Activated CD8-positive, alpha-beta memory T cell treated with anti-CD3 and anti-CD28 coated beads for 24 hours (primary cell): ENCODE measurements at regions not wholly inside any gene's neighbourhood (a gene's known extent, or its start where the extent isn't known, plus 50 kb on each side); places are given as distances from the start of the nearest gene placed in this dataset.

ENCODE experiments used
- DNase-seq: peaks from one replicate; pipeline ENCODE4 v3.0.0-alpha.2; 2020

DNA sequence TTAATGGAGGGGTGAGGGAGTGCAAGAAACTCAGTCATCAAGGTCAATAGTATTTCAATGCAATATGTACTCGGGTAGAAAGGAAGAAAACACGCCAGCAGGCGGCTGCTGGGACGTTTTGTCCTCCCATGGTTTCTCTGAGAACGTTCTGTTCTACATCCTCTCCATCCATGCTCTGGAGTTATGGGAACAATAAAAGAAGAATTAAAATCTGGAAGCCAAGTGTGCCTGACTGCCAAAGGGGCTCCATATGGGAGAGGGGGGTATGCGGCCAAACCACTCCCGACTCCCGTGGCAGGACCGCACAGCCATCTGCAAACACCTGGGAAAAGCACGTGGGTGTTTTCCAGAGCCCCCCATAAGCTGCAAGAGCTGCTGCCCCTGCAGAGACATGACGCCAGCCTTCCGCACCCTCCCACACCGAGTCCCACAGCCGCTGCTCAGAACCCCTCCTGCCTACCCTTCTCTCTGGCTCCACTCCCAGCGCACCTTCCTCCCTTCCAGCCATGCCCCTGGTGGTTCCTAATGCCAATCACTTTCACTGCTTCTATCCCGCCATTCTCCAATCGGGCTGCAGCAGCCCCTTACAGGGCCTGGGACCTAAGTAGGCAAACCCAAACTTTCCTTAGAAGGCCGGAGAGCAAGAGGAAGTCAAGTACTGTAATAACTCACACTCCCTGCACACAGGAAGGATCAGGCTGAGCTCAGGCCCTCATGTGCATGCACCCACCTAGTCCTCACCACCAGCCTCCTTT, 241.6 kb downstream of the SYK start:
- peak; percentile 53 for DNase-seq

DNA sequence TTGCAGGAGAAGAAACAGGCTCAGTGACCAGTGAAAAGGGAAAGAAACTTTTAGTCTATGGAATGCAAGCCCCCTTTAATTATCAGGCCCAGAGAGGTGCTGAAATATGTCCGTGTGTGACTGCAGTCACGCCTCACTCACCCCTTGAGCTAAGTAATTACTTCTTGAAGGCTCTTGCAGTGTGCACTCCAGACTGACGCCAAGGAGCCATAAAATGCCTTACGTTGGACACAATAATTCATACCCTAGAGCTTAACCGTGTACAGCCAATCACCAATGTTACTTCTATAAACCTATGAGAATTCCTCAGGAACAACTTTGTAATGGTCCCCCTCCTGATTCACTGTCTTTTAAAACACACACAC, 242.2 kb downstream of the SYK start:
- no peak for DNase-seq

- peak; percentile 52 for DNase-seq
Measured at GRCh38 chr9:91044354-91044753, 242.7 kb downstream of the SYK start.

DNA sequence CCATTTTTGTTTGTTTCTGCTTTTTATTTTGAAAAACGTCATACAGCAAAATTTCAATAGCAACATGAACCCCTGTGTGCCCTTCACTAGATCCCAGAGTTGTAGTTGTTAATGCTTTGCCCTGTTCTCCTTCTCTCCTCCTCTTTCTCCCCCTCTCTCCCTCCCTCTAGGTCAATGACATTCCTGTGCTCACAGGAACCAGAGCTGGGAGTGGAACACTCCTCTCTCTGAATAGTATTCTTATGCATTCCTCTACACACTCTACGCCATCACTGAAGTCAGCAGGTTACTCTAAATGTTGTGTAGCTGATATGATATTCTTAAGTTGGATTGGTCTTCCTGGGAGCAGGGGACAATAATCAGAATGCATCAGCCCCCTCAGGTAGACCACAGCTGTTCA, 243.4 kb downstream of the SYK start:
- peak; percentile 44 for DNase-seq

DNA sequence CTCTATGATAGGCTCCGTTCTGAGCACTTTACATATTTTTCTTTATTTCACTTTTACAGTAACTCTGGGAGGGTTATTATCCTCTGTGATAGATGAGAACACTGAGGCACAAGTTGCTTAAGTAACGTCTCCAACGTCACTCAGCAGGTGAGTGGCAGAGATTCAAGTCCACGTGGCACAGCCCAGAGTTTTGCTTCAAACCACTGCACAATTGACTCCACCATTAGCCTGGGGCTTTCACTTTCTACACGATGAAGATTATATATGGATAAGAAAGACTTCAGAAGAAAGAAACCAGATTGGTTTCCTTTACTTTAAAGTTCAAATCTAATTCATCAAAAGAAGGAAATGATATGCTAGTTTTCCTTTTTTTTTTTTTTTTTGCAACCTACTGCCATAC, 245.9 kb downstream of the SYK start:
- DNase-seq = peak; percentile 68

- peak; percentile 64 for DNase-seq
Measured at GRCh38 chr9:91047993-91048607, 246.5 kb downstream of the SYK start.

GRCh38 chr9:91048749-91049148, 247.1 kb downstream of the SYK start:
- peak; percentile 49 for DNase-seq

GRCh38 chr9:91053824-91054223, 252.2 kb downstream of the SYK start:
- DNase-seq = no peak

- DNase-seq = no peak
Measured at GRCh38 chr9:91055845-91056244, 254.2 kb downstream of the SYK start.

DNA sequence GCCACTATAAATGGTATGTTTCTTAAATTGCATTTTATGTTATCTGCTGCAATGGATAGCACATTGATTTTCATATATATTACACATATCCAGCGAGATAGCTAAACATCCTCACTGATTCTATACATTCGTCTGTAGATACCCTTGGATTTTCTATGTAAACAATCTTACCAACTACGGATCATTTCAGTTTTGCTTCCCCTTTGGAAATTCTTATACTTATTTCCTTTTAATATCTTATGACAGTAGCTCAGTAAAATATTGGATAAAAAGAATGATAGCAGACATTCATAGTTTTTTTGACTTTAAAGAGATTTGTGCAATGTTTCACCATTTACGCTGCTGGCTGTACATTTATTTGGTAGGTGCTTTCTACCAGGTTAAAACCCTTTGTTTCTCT, 254.9 kb downstream of the SYK start:
- no peak for DNase-seq

DNA sequence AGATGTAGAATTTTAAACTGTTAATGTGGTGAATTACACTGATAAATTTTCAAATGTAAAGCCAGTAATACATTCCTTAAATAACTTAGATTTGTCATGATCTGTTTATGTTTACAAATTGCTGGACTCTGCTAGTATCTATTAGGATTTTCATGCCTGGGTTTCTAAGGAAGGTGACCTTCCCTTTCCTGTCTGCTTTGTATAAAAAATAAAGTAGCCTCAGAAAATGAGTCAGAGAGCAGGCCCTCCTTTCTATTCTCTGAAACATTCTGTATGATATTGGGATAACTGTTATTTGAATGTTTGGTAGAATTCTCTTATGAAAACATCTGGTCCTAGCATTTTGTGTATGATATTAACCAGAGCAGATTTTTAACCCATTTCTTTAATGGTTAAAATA, 255.3 kb downstream of the SYK start:
- DNase-seq = no peak

- DNase-seq = peak; percentile 49
Measured at GRCh38 chr9:91059713-91060112, 258.1 kb downstream of the SYK start.

- DNase-seq = no peak
Measured at GRCh38 chr9:91060520-91061343, 259.1 kb downstream of the SYK start.

- no peak for DNase-seq
Measured at GRCh38 chr9:91061506-91061905, 259.9 kb downstream of the SYK start.

DNA sequence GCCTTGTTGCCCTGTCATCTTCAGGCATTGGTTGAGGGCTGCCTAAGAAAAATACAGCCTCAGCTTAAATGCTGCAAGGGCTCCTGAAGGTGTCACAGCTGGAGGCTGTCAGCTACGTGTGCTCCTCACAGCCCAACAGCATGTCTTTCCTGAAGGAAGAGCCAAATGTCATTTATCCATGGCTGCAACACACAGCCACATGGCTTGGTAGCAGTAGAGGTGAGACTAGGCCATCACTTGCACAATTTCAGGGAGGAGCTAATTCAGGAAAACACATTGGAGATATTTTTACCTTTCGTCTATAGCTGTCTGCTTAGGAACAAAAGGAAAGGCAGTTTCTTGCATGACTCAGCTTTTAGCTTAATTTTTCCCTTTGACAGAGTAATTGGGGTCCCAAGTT, 260.7 kb downstream of the SYK start:
- DNase-seq = no peak

DNA sequence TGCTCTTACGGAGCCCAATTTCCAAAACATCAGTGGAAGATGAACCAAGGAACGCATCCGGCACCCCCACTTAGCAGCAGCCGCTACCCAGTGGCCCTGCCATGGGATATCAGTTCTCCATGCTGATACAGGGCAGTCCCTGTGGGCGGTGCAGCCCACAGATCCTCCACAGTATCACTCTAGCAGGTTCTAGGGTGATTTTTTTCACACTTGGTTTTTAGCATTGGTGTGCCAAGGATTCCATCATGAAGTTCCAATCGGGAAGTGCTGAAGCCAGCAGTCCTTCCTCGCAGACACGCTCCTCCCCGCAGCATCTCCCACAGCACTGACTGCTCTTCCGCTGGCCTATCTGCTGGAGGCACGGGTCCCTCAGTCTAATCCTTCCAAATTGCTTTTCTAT, 261.9 kb downstream of the SYK start:
- DNase-seq = no peak

DNA sequence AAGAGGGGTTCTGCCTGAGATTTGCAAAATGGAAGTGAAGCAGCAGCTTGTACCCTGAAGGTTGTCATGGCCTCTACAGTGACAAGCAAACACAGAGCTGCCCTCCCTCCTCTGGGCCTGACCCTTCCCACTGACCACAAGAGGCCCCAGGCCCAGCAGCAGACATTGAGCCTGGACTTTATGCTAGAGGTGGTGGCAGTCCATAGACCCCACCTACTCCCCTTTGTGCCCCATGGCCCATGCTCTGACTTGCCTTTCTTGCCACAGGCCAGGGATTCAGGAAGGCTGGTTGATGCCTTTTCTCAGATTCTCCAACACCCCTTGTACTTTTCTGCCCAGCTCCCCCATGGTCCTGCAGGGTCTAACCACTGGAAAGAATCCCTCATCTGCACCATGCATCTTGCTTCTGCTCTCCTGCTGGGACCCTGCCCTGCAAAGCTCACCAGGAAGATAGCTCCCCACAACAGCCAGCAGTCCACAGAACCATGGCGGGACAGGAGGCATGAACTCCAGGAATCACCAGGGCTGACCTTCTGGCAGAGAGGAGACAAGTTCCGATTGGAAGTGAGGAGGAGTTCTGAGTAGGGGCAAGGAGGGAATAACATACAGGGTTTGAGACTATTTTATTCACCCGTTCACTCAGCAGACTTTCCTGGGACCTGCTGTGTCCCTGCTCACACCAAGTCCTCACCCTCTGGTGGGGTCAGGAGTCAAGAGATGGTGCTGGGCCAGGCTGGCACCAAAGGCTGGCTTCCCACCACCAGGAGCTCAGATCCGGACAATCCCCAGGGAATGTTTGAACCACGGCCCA, 263.8 kb downstream of the SYK start:
- peak; percentile 56 for DNase-seq

DNA sequence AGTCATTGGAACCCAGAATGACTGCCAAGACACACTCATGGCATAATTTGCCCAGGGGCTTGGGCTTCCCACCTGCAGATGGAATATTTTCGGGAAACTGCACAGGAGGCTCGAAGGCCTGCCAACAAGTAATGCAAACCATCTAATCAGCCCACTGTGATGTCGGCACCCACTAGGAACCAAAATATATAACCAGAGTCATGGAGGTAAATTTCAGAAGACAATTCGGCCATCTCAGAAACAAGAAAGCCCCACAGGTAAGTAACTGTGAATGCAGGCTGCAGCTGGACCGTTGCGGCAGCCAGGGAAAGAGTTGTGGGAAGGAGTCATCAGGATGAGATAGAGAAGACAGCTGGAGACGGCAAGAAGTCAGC, 264.4 kb downstream of the SYK start:
- no peak for DNase-seq

DNA sequence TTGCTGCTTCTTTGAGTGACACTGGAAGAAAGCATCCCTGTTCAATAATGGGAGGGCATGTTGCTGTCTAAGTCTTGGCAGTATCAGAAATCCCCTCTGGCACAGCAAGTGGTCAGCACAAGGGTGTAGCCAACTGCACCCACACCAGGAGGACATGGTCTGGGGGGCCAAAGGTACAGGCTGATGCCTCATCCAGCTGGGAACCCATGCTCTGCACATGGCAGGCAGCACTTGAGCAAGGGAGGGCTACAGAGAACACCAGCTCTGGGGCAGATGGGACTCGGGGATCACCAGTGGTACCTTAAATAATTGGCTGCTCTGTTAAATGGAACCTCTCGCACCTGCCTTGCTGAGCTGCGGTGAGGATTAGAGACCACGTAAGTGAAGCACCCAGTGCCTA, 265.2 kb downstream of the SYK start:
- peak; percentile 53 for DNase-seq

DNA sequence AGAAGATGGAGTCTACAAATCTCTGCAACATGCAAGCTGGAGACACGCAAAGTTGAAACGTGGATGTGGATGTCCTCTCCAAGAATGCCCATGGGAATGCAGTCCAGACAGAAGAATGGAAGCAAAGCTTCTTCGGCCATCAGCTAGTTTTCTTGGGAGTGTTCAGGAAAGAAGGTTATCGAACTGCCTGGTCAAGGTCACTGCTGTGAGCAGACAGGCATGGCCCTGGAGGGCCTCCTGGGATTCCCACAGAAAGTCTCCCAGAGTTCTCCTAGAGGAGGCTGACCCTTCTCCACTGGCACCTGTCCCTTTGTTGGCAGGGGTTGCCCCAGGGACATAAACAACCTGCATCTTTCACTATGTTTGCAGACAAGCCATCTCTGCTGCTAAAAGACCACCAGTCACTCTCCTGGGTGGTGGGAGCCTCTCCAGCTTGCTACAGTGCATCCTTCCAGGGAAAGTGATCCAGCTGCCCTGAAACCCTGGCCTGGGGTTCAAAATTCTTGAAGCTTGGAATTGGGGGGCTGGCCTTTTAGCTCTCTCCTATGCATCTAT, 265.8 kb downstream of the SYK start:
- DNase-seq = peak; percentile 50

GRCh38 chr9:91071184-91071990, 269.8 kb downstream of the SYK start:
- DNase-seq = peak; percentile 76
